ENCODE measurements at regions not wholly inside any gene's neighbourhood (a gene's known extent, or its start where the extent isn't known, plus 50 kb on each side); places are given as distances from the start of the nearest gene placed in this dataset.

- TF ChIP-seq CTCF (IDR thresholded peaks at IDR 0.05; ENCODE audit: low read depth, low read length, missing input control) (no peak), NR2F2 (IDR thresholded peaks at IDR 0.05) (no peak), REST (IDR thresholded peaks at IDR 0.05) (no peak), TAF1 (conservative IDR thresholded peaks at IDR 0.05) (no peak), RAD21 (IDR thresholded peaks at IDR 0.05) (no peak), ZBTB33 (IDR thresholded peaks at IDR 0.05) (no peak), ATF3 (IDR thresholded peaks at IDR 0.05) (no peak), YY1 (IDR thresholded peaks at IDR 0.05) (no peak), JUND (IDR thresholded peaks at IDR 0.05) (no peak), GABPA (IDR thresholded peaks at IDR 0.05 in 1 of 2, conservative IDR thresholded peaks at IDR 0.05 in 1 of 2) (no peak), SP1 (IDR thresholded peaks at IDR 0.05) (no peak), MAX (IDR thresholded peaks at IDR 0.05) (no peak)
Observed at GRCh38 chr6:101241442-101241841, 152.1 kb upstream of the GRIK2 start.
